ENCODE measurements at regions not wholly inside any gene's neighbourhood (a gene's known extent, or its start where the extent isn't known, plus 50 kb on each side); places are given as distances from the start of the nearest gene placed in this dataset.

DNA sequence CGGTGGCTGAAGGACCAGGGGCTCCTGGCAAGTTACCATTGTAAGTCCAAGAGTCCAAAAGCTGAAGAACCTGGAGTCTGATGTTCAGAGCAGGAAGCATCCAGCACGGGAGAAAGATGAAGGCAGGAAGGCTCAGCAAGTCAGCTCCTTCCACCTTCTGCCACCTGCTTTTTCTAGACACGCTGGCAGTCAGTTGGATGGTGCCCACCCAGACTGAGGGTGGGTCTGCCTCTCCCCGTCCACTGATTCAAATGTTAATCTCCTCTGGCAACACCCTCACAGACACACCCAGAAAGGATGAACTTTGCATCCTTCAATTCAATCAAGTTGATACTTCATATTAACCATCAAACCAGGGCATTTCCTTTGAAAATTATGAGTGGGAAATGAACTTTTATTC, 1272.4 kb upstream of the TMEM132C start:
- no peaks in the 10 kb centered on the region for H3K9me3 ChIP-seq
- DNase-seq (ENCODE audit: low spot score) = no peak
- TF ChIP-seq, protein P1, sequence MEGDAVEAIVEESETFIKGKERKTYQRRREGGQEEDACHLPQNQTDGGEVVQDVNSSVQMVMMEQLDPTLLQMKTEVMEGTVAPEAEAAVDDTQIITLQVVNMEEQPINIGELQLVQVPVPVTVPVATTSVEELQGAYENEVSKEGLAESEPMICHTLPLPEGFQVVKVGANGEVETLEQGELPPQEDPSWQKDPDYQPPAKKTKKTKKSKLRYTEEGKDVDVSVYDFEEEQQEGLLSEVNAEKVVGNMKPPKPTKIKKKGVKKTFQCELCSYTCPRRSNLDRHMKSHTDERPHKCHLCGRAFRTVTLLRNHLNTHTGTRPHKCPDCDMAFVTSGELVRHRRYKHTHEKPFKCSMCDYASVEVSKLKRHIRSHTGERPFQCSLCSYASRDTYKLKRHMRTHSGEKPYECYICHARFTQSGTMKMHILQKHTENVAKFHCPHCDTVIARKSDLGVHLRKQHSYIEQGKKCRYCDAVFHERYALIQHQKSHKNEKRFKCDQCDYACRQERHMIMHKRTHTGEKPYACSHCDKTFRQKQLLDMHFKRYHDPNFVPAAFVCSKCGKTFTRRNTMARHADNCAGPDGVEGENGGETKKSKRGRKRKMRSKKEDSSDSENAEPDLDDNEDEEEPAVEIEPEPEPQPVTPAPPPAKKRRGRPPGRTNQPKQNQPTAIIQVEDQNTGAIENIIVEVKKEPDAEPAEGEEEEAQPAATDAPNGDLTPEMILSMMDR (IDR thresholded peaks at IDR 0.05) = no peak
- H3K27ac ChIP-seq = no peak overlapping the region
- ATAC-seq (ENCODE audit: insufficient number of reproducible peaks, low FRiP score, low read depth) = no peak
- no peaks in the 10 kb centered on the region for H3K27me3 ChIP-seq (replicated peaks; ENCODE audit: insufficient read depth)
- no peaks in the 10 kb centered on the region for H3K4me1 ChIP-seq (ENCODE audit: control insufficient read depth in 1 of 2, low read depth in 2 of 2)
- no peaks in the 10 kb centered on the region for H3K36me3 ChIP-seq
- H3K4me3 ChIP-seq = no peak overlapping the region

DNA sequence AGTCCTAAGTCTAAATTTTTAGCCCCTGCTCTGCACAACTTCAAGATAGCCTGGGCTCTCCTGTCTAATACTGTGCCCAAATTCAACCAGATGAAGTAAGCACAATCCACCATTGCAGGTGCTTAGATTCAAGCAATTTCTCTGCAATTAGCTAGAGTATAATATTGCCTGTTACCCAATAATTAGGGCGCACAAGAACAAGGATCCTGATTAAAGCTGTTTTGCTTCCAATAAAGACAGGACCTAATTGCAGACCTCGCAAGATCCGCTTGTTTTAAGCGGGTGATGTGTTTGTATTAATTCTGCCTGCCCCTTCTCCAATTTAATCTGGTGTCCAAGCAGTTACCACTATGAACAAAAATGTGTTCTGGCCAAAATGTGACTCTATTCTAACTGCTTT, 1268.9 kb upstream of the TMEM132C start:
- no peaks in the 10 kb centered on the region for H3K4me1 ChIP-seq (ENCODE audit: control insufficient read depth in 1 of 2, low read depth in 2 of 2)
- no peak overlapping the region for H3K27ac ChIP-seq
- ATAC-seq (ENCODE audit: insufficient number of reproducible peaks, low FRiP score, low read depth) = no peak
- no peak overlapping the region for H3K4me3 ChIP-seq
- no peaks in the 10 kb centered on the region for H3K36me3 ChIP-seq
- no peaks in the 10 kb centered on the region for H3K27me3 ChIP-seq (replicated peaks; ENCODE audit: insufficient read depth)
- H3K9me3 ChIP-seq = no peaks in the 10 kb centered on the region
- no peak for DNase-seq (ENCODE audit: low spot score)
- TF ChIP-seq, protein P1 (IDR thresholded peaks at IDR 0.05) = no peak

DNA sequence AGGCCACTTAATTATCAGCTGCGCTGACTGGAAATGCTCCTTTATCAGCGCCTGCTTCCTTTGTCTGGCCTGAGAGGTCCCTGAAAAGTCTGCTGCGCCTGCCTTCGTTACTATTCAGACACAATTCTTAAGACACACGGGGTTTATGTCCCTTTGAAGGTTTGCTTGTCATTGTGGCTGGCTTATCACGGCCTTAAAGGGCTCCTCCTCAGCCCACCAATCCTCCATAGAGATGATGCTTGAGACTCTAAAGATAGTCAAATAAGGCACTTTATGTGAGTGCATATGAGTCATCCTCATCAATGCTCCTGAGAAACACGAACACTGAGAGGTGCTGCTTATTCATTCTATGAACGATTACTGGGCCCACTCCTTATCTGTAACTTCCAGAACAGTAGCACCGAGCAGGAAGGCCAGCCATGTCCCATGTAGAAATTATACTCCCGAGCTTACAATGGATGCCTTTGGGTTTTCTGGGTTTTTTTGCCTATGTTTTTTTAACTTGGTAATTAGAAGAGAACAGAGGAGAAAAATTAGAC, 1268.2 kb upstream of the TMEM132C start:
- Histone ChIP-seq H3K27ac (no peak overlapping the region), H3K27me3 (replicated peaks; ENCODE audit: insufficient read depth) (no peaks in the 10 kb centered on the region), H3K4me3 (no peak overlapping the region), H3K9me3 (no peaks in the 10 kb centered on the region), H3K4me1 (ENCODE audit: control insufficient read depth in 1 of 2, low read depth in 2 of 2) (no peaks in the 10 kb centered on the region), H3K36me3 (no peaks in the 10 kb centered on the region)
- no peak for DNase-seq (ENCODE audit: low spot score)
- no peak for ATAC-seq (ENCODE audit: insufficient number of reproducible peaks, low FRiP score, low read depth)
- TF ChIP-seq, protein P1 (IDR thresholded peaks at IDR 0.05) = no peak

DNA sequence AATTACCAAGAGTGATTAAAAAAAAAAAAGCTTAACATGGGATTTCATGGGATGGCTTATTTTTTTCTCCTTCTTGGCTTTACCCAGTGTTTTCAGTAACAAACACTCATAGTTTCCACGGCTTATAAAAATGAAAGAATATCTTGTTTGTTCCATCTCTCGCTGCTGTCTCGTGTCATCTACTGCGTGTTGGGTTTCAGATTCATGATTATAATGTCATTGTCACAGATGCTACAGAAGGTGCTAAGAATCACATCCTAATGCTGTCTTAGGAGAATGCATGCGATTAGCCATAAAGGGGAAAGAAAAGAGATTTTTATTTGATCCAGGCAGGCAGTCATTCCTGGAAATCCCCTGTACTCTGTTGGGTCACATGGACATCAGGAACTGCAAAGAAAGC, 1267.6 kb upstream of the TMEM132C start:
- Histone ChIP-seq H3K27ac (no peak overlapping the region), H3K4me3 (no peak overlapping the region), H3K9me3 (no peaks in the 10 kb centered on the region), H3K27me3 (replicated peaks; ENCODE audit: insufficient read depth) (no peaks in the 10 kb centered on the region), H3K4me1 (ENCODE audit: control insufficient read depth in 1 of 2, low read depth in 2 of 2) (no peaks in the 10 kb centered on the region), H3K36me3 (no peaks in the 10 kb centered on the region)
- no peak for DNase-seq (ENCODE audit: low spot score)
- no peak for ATAC-seq (ENCODE audit: insufficient number of reproducible peaks, low FRiP score, low read depth)
- TF ChIP-seq, protein P1 (IDR thresholded peaks at IDR 0.05) = no peak

DNA sequence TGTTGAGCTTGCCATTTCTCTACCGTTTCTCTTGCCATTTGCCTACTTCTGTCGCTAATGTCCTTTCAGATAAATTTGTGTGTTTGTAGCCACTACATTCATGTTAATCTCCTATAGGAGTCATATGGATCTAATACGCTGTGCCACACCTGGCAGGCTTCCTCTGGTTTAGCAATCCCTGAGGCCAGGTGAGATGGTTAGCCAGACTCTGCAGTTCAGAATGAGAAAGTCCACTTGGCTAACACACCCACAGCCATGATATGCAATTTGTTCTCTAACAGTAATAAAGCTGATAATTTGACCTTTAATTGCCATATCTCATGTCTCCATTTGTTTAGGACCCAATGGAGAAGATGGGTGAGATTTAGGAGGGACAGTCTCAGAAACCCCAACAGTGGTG, 1261.6 kb upstream of the TMEM132C start:
- no peaks in the 10 kb centered on the region for H3K4me1 ChIP-seq (ENCODE audit: control insufficient read depth in 1 of 2, low read depth in 2 of 2)
- TF ChIP-seq, protein P1 (IDR thresholded peaks at IDR 0.05) = no peak
- no peaks in the 10 kb centered on the region for H3K36me3 ChIP-seq
- no peak overlapping the region for H3K4me3 ChIP-seq
- no peaks in the 10 kb centered on the region for H3K27me3 ChIP-seq (replicated peaks; ENCODE audit: insufficient read depth)
- no peak overlapping the region for H3K27ac ChIP-seq
- DNase-seq (ENCODE audit: low spot score) (no peak), ATAC-seq (ENCODE audit: insufficient number of reproducible peaks, low FRiP score, low read depth) (no peak)
- H3K9me3 ChIP-seq = no peaks in the 10 kb centered on the region
